ENCODE measurements at regions not wholly inside any gene's neighbourhood (a gene's known extent, or its start where the extent isn't known, plus 50 kb on each side); places are given as distances from the start of the nearest gene placed in this dataset.
A peak's percentile ranks its signal among the peaks of the same experiment; 100 is the strongest.

GRCh38 chr1:4033713-4034112 is 133.6 kb upstream of the C1orf174 start:
- Mint-ChIP-seq H3K4me3 (no peak overlapping the region), H3K27ac (no peak overlapping the region), H3K9me3 (peaks cover 3% of the 10 kb centered on the region), H3K4me1 (ENCODE audit: low read depth) (no peaks in the 10 kb centered on the region), H3K36me3 (ENCODE audit: low read depth) (no peaks in the 10 kb centered on the region), H3K27me3 (peaks cover 5% of the 10 kb centered on the region)

GRCh38 chr1:4034318-4034887 is 134.3 kb upstream of the C1orf174 start:
- Mint-ChIP-seq H3K4me3 (no peak overlapping the region), H3K27me3 (peaks cover 5% of the 10 kb centered on the region), H3K27ac (no peak overlapping the region), H3K36me3 (ENCODE audit: low read depth) (no peaks in the 10 kb centered on the region), H3K9me3 (peaks cover 3% of the 10 kb centered on the region), H3K4me1 (ENCODE audit: low read depth) (no peaks in the 10 kb centered on the region)

- Mint-ChIP-seq H3K27ac (no peak overlapping the region), H3K4me3 (no peak overlapping the region), H3K9me3 (no peaks in the 10 kb centered on the region), H3K27me3 (no peaks in the 10 kb centered on the region), H3K4me1 (ENCODE audit: low read depth) (peaks cover 23% of the 10 kb centered on the region), H3K36me3 (ENCODE audit: low read depth) (no peaks in the 10 kb centered on the region)
Measured at GRCh38 chr1:4044967-4045366, 144.9 kb upstream of the C1orf174 start.

- Mint-ChIP-seq H3K9me3 (no peaks in the 10 kb centered on the region), H3K27me3 (no peaks in the 10 kb centered on the region), H3K4me1 (ENCODE audit: low read depth) (peaks cover 23% of the 10 kb centered on the region), H3K27ac (no peak overlapping the region), H3K36me3 (ENCODE audit: low read depth) (no peaks in the 10 kb centered on the region), H3K4me3 (no peak overlapping the region)
Measured at GRCh38 chr1:4045397-4046010, 145.4 kb upstream of the C1orf174 start.

- H3K4me3 Mint-ChIP-seq, result no peak overlapping the region
- peaks cover 23% of the 10 kb centered on the region for H3K4me1 Mint-ChIP-seq (ENCODE audit: low read depth)
Measured at GRCh38 chr1:4046836-4047461, 146.9 kb upstream of the C1orf174 start.

GRCh38 chr1:4047666-4048065 is 147.6 kb upstream of the C1orf174 start:
- no peaks in the 10 kb centered on the region for H3K9me3 Mint-ChIP-seq
- H3K36me3 Mint-ChIP-seq (ENCODE audit: low read depth), result no peaks in the 10 kb centered on the region
- H3K4me3 Mint-ChIP-seq, result no peak overlapping the region
- peaks cover 3% of the 10 kb centered on the region for H3K27me3 Mint-ChIP-seq
- H3K27ac Mint-ChIP-seq, result no peak overlapping the region
- H3K4me1 Mint-ChIP-seq (ENCODE audit: low read depth), result peaks cover 23% of the 10 kb centered on the region

More at GRCh38 chr1:4046836-4047461, 146.9 kb upstream of the C1orf174 start:
- H3K36me3 Mint-ChIP-seq (ENCODE audit: low read depth), result no peaks in the 10 kb centered on the region
- no peaks in the 10 kb centered on the region for H3K27me3 Mint-ChIP-seq
- H3K27ac Mint-ChIP-seq, result no peak overlapping the region
- no peaks in the 10 kb centered on the region for H3K9me3 Mint-ChIP-seq

GRCh38 chr1:4048076-4048475 is 148.0 kb upstream of the C1orf174 start:
- Mint-ChIP-seq H3K27ac (no peak overlapping the region), H3K27me3 (peaks cover 4% of the 10 kb centered on the region), H3K9me3 (no peaks in the 10 kb centered on the region), H3K4me3 (no peak overlapping the region), H3K4me1 (ENCODE audit: low read depth) (peaks cover 23% of the 10 kb centered on the region), H3K36me3 (ENCODE audit: low read depth) (no peaks in the 10 kb centered on the region)

GRCh38 chr1:4048921-4049320 is 148.8 kb upstream of the C1orf174 start:
- no peak overlapping the region for H3K27ac Mint-ChIP-seq
- peaks cover 4% of the 10 kb centered on the region for H3K27me3 Mint-ChIP-seq
- no peak overlapping the region for H3K4me3 Mint-ChIP-seq
- no peaks in the 10 kb centered on the region for H3K9me3 Mint-ChIP-seq
- peaks cover 23% of the 10 kb centered on the region for H3K4me1 Mint-ChIP-seq (ENCODE audit: low read depth)
- H3K36me3 Mint-ChIP-seq (ENCODE audit: low read depth), result no peaks in the 10 kb centered on the region

GRCh38 chr1:4050998-4051397 is 150.9 kb upstream of the C1orf174 start:
- no peak overlapping the region for H3K4me3 Mint-ChIP-seq
- H3K4me1 Mint-ChIP-seq (ENCODE audit: low read depth), result peaks cover 16% of the 10 kb centered on the region
- H3K27ac Mint-ChIP-seq, result no peak overlapping the region
- no peaks in the 10 kb centered on the region for H3K9me3 Mint-ChIP-seq
- no peaks in the 10 kb centered on the region for H3K36me3 Mint-ChIP-seq (ENCODE audit: low read depth)
- peaks cover 4% of the 10 kb centered on the region for H3K27me3 Mint-ChIP-seq

GRCh38 chr1:4052657-4053056 is 152.6 kb upstream of the C1orf174 start:
- Mint-ChIP-seq H3K9me3 (no peaks in the 10 kb centered on the region), H3K36me3 (ENCODE audit: low read depth) (no peaks in the 10 kb centered on the region), H3K4me1 (ENCODE audit: low read depth) (peaks cover 3% of the 10 kb centered on the region), H3K4me3 (no peak overlapping the region), H3K27ac (peak overlapping the region; percentile 63), H3K27me3 (peaks cover 4% of the 10 kb centered on the region)

- H3K27ac Mint-ChIP-seq, result no peak overlapping the region
- H3K36me3 Mint-ChIP-seq (ENCODE audit: low read depth), result no peaks in the 10 kb centered on the region
- no peaks in the 10 kb centered on the region for H3K9me3 Mint-ChIP-seq
- no peaks in the 10 kb centered on the region for H3K4me1 Mint-ChIP-seq (ENCODE audit: low read depth)
- H3K27me3 Mint-ChIP-seq, result peaks cover 4% of the 10 kb centered on the region
- H3K4me3 Mint-ChIP-seq, result no peak overlapping the region
Measured at GRCh38 chr1:4053160-4053748, 153.2 kb upstream of the C1orf174 start.

GRCh38 chr1:4053774-4054173 is 153.7 kb upstream of the C1orf174 start:
- peaks cover 4% of the 10 kb centered on the region for H3K27me3 Mint-ChIP-seq
- no peak overlapping the region for H3K4me3 Mint-ChIP-seq
- no peaks in the 10 kb centered on the region for H3K36me3 Mint-ChIP-seq (ENCODE audit: low read depth)
- no peaks in the 10 kb centered on the region for H3K4me1 Mint-ChIP-seq (ENCODE audit: low read depth)
- H3K27ac Mint-ChIP-seq, result no peak overlapping the region
- no peaks in the 10 kb centered on the region for H3K9me3 Mint-ChIP-seq

GRCh38 chr1:4055294-4055967 is 155.4 kb upstream of the C1orf174 start:
- Mint-ChIP-seq H3K4me3 (no peak overlapping the region), H3K4me1 (ENCODE audit: low read depth) (no peaks in the 10 kb centered on the region), H3K27ac (no peak overlapping the region), H3K36me3 (ENCODE audit: low read depth) (no peaks in the 10 kb centered on the region), H3K27me3 (peaks cover 4% of the 10 kb centered on the region), H3K9me3 (no peaks in the 10 kb centered on the region)

- Mint-ChIP-seq H3K36me3 (ENCODE audit: low read depth) (no peaks in the 10 kb centered on the region), H3K9me3 (no peaks in the 10 kb centered on the region), H3K27me3 (peaks cover 4% of the 10 kb centered on the region), H3K4me1 (ENCODE audit: low read depth) (no peaks in the 10 kb centered on the region), H3K27ac (no peak overlapping the region), H3K4me3 (no peak overlapping the region)
Measured at GRCh38 chr1:4056422-4056821, 156.3 kb upstream of the C1orf174 start.

- no peaks in the 10 kb centered on the region for H3K36me3 Mint-ChIP-seq (ENCODE audit: low read depth)
- H3K27me3 Mint-ChIP-seq, result peaks cover 4% of the 10 kb centered on the region
- H3K4me3 Mint-ChIP-seq, result no peak overlapping the region
- no peaks in the 10 kb centered on the region for H3K4me1 Mint-ChIP-seq (ENCODE audit: low read depth)
- no peak overlapping the region for H3K27ac Mint-ChIP-seq
- no peaks in the 10 kb centered on the region for H3K9me3 Mint-ChIP-seq
Measured at GRCh38 chr1:4056989-4057388, 156.9 kb upstream of the C1orf174 start.
